Transverse colon (tissue), 4 donors: ENCODE measurements at regions not wholly inside any gene's neighbourhood (a gene's known extent, or its start where the extent isn't known, plus 50 kb on each side); places are given as distances from the start of the nearest gene placed in this dataset.

Source experiments
- CTCF ChIP-seq, 5 experiments: fragments of 200-600 bp in 3 of 5; fragments of 450-650 bp in 2 of 5; sonication (generic) in 3 of 5; IDR thresholded peaks; 1 replicate in 2 of 5; 2 replicates in 3 of 5; pipeline ENCODE4 v1.5.1; 2016 to 2017; ENCODE audit warnings: antibody characterized with exemption in 5 of 5, inconsistent platforms in 3 of 5, mild to moderate bottlenecking in 2 of 5, moderate library complexity in 1 of 5
- EP300 ChIP-seq: sonication (generic); formaldehyde crosslinking; IDR thresholded peaks from one replicate; pipeline ENCODE4 v1.6.1; 2017; ENCODE audit warnings: antibody characterized with exemption, low read depth
- POLR2A ChIP-seq: fragments of 450-650 bp; IDR thresholded peaks from one replicate; pipeline ENCODE4 v1.6.1; 2016; ENCODE audit warnings: antibody characterized with exemption, mild to moderate bottlenecking, moderate library complexity
- POLR2AphosphoS5 ChIP-seq, 3 donors: sonication (generic); formaldehyde crosslinking; IDR thresholded peaks; one replicate each; pipeline ENCODE4 v1.6.1; 2016; ENCODE audit warnings: antibody characterized with exemption in 3 of 3

GRCh38 chr16:13390093-13390985, 488.9 kb downstream of the SHISA9 start:
- no peak for TF ChIP-seq CTCF (IDR thresholded peaks at IDR 0.05)
- no peak for TF ChIP-seq POLR2AphosphoS5 (IDR thresholded peaks at IDR 0.05)
- TF ChIP-seq POLR2A: no peak
- no peak for TF ChIP-seq EP300
